D721Med (cell line): ENCODE measurements at regions not wholly inside any gene's neighbourhood (a gene's known extent, or its start where the extent isn't known, plus 50 kb on each side); places are given as distances from the start of the nearest gene placed in this dataset.
A peak's percentile ranks its signal among the peaks of the same experiment; 100 is the strongest.

Source experiments
- DNase-seq: peaks from one replicate; pipeline ENCODE4 v3.0.0; 2011; ENCODE audit warnings: low spot score; ENCODE audit not compliant: insufficient read length
- FAIRE-seq: peaks from 2 replicates; lab custom pipeline; 2011; peaks lifted over from hg19 to GRCh38; lab: Jason Lieb, UNC
- CTCF ChIP-seq: IDR thresholded peaks from 2 replicates; pipeline ENCODE4 v1.5.1; 2012; ENCODE audit warnings: mild to moderate bottlenecking, control low read depth; ENCODE audit not compliant: insufficient read depth; ENCODE audit errors: missing control alignments

DNA sequence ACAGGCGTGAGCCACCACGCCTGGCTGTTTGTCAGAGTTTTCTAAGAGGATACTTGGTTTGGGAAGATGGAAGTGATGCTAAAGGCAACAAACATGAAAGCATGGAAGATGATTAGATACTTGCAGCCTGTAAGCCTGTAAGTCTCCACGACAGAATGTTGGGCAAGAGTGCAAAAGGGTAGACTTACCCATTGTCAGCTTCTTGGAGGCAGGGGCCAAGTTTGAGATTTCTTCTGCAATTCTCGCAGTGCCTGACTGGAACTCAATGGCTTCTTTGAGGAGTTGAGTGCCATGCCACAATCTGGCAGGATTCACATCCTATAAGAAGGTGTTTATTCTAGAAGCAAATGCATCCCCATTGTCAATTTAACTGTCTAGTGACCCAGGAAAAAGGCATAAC is 70.1 kb upstream of the EFEMP1 start:
- DNase-seq: no peak
- no peak for FAIRE-seq

DNA sequence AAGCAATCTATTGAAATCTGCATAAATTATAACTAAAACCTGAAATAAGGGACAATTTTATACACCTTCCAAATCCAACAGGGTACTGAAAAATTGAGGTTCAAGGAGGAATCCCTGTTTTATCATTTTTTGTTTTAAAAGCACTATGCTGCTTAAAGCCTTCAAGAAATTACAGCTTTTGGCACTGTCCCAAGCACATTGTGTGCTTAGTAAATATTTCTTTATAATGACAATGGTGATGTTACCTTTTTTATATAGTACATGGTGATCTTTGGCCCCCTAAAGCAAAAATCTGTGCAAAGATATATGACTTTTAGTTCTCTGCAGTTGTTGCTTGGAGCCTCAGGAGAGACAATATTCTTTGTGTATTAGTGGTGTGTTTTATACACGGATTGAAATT is 71.6 kb upstream of the EFEMP1 start:
- FAIRE-seq: no peak
- no peak for DNase-seq
- no peak for TF ChIP-seq CTCF

More for the DNA sequence above, 70.1 kb upstream of the EFEMP1 start:
- TF ChIP-seq CTCF: no peak

DNA sequence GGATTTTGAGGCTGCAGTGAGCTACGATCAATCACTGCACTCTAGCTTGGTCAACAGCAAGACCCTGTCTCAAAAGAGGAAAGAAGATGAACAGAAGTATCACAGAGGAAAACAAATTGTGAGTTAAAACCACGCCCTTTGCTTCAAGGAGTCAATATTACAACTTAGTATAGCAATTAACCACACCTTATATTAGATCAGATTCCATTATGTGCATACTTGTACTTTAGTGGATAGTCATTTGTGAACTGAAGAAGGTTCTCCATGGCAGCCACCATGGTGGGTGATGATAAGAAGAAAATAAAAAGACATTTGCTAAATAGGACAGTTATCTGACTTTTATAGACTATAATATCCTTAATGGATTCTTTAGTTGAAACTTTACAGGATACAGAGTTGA is 72.3 kb upstream of the EFEMP1 start:
- FAIRE-seq (no peak), DNase-seq (no peak)
- TF ChIP-seq CTCF: no peak

DNA sequence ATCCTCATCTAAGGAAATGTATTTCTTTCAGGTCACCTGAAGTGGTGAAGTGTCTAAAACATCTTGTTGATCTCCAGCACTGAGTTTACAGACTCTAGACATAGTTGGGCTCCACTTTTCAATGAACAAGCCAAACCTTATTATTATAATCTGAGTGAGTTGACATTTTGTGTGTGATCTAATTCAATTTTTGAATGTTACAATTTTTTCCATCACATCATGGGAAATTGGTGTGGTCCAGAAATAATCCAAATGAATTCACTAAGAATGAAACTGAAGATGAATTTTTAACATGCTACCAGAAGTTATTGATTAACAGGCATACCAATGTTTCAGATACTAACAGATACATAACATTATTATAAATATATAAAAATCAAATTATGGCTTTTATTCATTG is 75.6 kb upstream of the EFEMP1 start:
- TF ChIP-seq CTCF: no peak
- DNase-seq (no peak), FAIRE-seq (no peak)

DNA sequence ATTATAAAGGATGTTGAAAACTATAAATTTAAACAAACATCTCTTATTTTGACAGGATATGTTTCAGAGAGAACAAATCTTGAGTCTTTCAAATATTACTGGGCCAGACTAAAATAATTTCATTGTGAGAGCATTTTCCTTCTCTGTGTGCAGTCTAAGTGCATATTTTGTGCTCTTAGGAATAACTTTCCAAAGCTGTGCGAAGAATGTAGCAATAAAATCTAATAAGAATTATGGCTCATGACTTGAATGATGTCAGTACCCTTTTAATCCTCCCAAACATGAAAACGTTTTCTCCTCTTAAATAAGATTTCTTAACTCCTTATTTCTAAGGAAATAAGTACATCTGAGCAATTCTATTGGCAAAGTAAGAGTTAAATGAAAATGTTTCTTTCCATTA is 76.2 kb upstream of the EFEMP1 start:
- DNase-seq (no peak), FAIRE-seq (no peak)
- TF ChIP-seq CTCF: no peak

DNA sequence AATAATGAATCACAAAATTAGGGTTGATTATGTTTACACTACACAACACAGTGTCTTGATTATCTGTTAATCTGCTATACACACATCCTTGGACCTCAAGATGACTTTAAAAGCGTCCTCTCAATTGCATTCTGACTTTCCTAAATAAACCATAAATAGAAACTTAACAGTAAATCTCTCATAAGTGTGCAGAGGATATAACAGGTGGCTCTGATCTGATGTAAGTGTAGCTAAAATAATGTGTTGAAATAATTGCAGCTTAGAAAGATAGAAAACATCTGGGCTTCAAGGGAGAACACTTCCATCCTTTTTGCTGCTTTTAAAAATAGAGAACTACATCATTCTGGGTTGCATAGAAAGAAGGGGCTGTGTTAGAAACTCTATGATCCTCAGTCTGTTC is 78.4 kb upstream of the EFEMP1 start:
- DNase-seq (no peak), FAIRE-seq (peak; percentile 69)
- no peak for TF ChIP-seq CTCF

- peak; percentile 87 for FAIRE-seq
Measured at GRCh38 chr2:56008661-56009431, 85.3 kb upstream of the EFEMP1 start.

More at GRCh38 chr2:56008661-56009431, 85.3 kb upstream of the EFEMP1 start:
- DNase-seq: no peak
- TF ChIP-seq CTCF: no peak
